ENCODE measurements at regions not wholly inside any gene's neighbourhood (a gene's known extent, or its start where the extent isn't known, plus 50 kb on each side); places are given as distances from the start of the nearest gene placed in this dataset. TPM values are rescaled to one million over a fixed set of nuclear protein-coding genes. Genes with fewer than 3 reads are reported as not detected.

GRCh38 chr16:9689597-9689996 lies 492.6 kb downstream of the GRIN2A start:
- no peak for DNase-seq
- H3K9me3 ChIP-seq: no peaks in the 10 kb centered on the region
- TF ChIP-seq POLR2A (IDR thresholded peaks at IDR 0.05): no peak
- TF ChIP-seq, protein P1, sequence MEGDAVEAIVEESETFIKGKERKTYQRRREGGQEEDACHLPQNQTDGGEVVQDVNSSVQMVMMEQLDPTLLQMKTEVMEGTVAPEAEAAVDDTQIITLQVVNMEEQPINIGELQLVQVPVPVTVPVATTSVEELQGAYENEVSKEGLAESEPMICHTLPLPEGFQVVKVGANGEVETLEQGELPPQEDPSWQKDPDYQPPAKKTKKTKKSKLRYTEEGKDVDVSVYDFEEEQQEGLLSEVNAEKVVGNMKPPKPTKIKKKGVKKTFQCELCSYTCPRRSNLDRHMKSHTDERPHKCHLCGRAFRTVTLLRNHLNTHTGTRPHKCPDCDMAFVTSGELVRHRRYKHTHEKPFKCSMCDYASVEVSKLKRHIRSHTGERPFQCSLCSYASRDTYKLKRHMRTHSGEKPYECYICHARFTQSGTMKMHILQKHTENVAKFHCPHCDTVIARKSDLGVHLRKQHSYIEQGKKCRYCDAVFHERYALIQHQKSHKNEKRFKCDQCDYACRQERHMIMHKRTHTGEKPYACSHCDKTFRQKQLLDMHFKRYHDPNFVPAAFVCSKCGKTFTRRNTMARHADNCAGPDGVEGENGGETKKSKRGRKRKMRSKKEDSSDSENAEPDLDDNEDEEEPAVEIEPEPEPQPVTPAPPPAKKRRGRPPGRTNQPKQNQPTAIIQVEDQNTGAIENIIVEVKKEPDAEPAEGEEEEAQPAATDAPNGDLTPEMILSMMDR (IDR thresholded peaks at IDR 0.05): no peak
- H3K4me1 ChIP-seq: no peaks in the 10 kb centered on the region
- H3K4me3 ChIP-seq (replicated peaks in 1 of 3): no peak overlapping the region
- no peak overlapping the region for H3K27ac ChIP-seq
- H3K36me3 ChIP-seq: no peaks in the 10 kb centered on the region
- no peaks in the 10 kb centered on the region for H3K27me3 ChIP-seq
- intact Hi-C loops (cut with DNase I): no loop called here

DNA sequence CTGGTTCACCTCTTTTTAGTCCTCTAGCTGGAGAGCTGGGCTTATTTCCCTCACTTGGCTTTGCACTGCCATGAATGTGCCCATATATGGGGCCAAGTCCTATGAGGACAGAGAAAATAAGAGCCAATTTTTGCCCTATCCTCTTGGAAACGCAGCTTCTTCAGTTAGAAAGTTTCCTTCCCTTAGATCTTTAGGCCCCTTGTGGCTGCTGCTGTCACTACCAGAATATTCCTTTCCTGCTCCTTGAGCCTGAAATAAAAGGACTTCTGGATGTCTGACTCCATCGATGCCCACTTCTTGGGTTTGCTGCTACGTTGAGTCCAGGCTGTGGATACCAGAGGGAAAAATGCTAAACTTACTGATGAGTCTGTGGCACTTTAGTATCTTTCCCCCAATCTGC lies 487.1 kb downstream of the GRIN2A start:
- intact Hi-C loops (cut with DNase I): no loop called here
- H3K36me3 ChIP-seq: no peaks in the 10 kb centered on the region
- 60 to 76% methylated on average over 3 of the region's 3 CpGs for WGBS, 2 donors
- no peak for TF ChIP-seq POLR2A (IDR thresholded peaks at IDR 0.05)
- TF ChIP-seq, protein P1 (IDR thresholded peaks at IDR 0.05): no peak
- no peak overlapping the region for H3K27ac ChIP-seq
- H3K4me1 ChIP-seq: no peaks in the 10 kb centered on the region
- no peak overlapping the region for H3K4me3 ChIP-seq (replicated peaks in 1 of 3)
- no peak for DNase-seq
- no peaks in the 10 kb centered on the region for H3K27me3 ChIP-seq
- H3K9me3 ChIP-seq: no peaks in the 10 kb centered on the region

Small RNAs in the stretch of these regions (small RNA-seq; reads per million reads assigned to genes)
- gene RNA5SP403 (not detected), gene RNA5SP404 (not detected)

Measured in thyroid gland (tissue), 4 donors.